ENCODE measurements at regions not wholly inside any gene's neighbourhood (a gene's known extent, or its start where the extent isn't known, plus 50 kb on each side); places are given as distances from the start of the nearest gene placed in this dataset.
"Not testable (repeated sequence)": the region's sequence is repeated elsewhere in the genome, so short reads cannot be mapped to it uniquely, and the experiment has no call there.

- no peaks in the 10 kb centered on the region for H3K36me3 ChIP-seq (ENCODE audit: control insufficient read depth in 3 of 3, insufficient read depth in 2 of 3, low read depth in 1 of 3, low read length in 3 of 3)
- FAIRE-seq, result no peak
- no peak overlapping the region for H3K27ac ChIP-seq (ENCODE audit: low read depth in 1 of 3, low read length in 2 of 3)
- no peaks in the 10 kb centered on the region for H3K4me1 ChIP-seq (ENCODE audit: control insufficient read depth in 3 of 3, insufficient read depth in 2 of 3, low read depth in 1 of 3, low read length in 2 of 3)
- peaks cover 0 to 11% (median 10%) of the 10 kb centered on the region in 3 donors for H3K27me3 ChIP-seq (ENCODE audit: control insufficient read depth in 3 of 3, insufficient read depth in 3 of 3, low read length in 3 of 3)
- H3K9me3 ChIP-seq (ENCODE audit: control insufficient read depth in 2 of 2, insufficient read depth in 1 of 2, low read depth in 1 of 2, low read length in 1 of 2), result peaks cover 0 to 4% of the 10 kb centered on the region in 2 donors
- no peak overlapping the region for H3K4me3 ChIP-seq (ENCODE audit: low read depth in 1 of 3, low read length in 3 of 3)
- WGBS, 3 donors, result 61 to 73% (median 64%) methylated on average over 3 of the region's 3 CpGs
- DNase-seq, result no peak
Measured at GRCh38 chr17:45666046-45666600, 118.0 kb upstream of the CRHR1 start.

- FAIRE-seq (no peak), DNase-seq (no peak)
- Histone ChIP-seq H3K9me3 (ENCODE audit: control insufficient read depth in 2 of 2, insufficient read depth in 1 of 2, low read depth in 1 of 2, low read length in 1 of 2) (peaks cover 0 to 4% of the 10 kb centered on the region in 2 donors), H3K4me1 (ENCODE audit: control insufficient read depth in 3 of 3, insufficient read depth in 2 of 3, low read depth in 1 of 3, low read length in 2 of 3) (no peaks in the 10 kb centered on the region), H3K27ac (ENCODE audit: low read depth in 1 of 3, low read length in 2 of 3) (no peak overlapping the region), H3K36me3 (ENCODE audit: control insufficient read depth in 3 of 3, insufficient read depth in 2 of 3, low read depth in 1 of 3, low read length in 3 of 3) (no peaks in the 10 kb centered on the region), H3K4me3 (ENCODE audit: low read depth in 1 of 3, low read length in 3 of 3) (no peak overlapping the region), H3K27me3 (ENCODE audit: control insufficient read depth in 3 of 3, insufficient read depth in 3 of 3, low read length in 3 of 3) (peaks cover 0 to 10% (median 9%) of the 10 kb centered on the region in 3 donors)
- 65 to 71% (median 67%) methylated on average over 5 of the region's 5 CpGs for WGBS, 3 donors
Measured at GRCh38 chr17:45666641-45667040, 117.5 kb upstream of the CRHR1 start.

- FAIRE-seq, result no peak
- Histone ChIP-seq H3K4me1 (ENCODE audit: control insufficient read depth in 3 of 3, insufficient read depth in 2 of 3, low read depth in 1 of 3, low read length in 2 of 3) (no peaks in the 10 kb centered on the region), H3K36me3 (ENCODE audit: control insufficient read depth in 3 of 3, insufficient read depth in 2 of 3, low read depth in 1 of 3, low read length in 3 of 3) (no peaks in the 10 kb centered on the region), H3K9me3 (ENCODE audit: control insufficient read depth in 2 of 2, insufficient read depth in 1 of 2, low read depth in 1 of 2, low read length in 1 of 2) (peaks cover 0 to 1% of the 10 kb centered on the region in 2 donors), H3K27ac (ENCODE audit: low read depth in 1 of 3, low read length in 2 of 3) (no peak overlapping the region), H3K4me3 (ENCODE audit: low read depth in 1 of 3, low read length in 3 of 3) (no peak overlapping the region), H3K27me3 (ENCODE audit: control insufficient read depth in 3 of 3, insufficient read depth in 3 of 3, low read length in 3 of 3) (peaks cover 0 to 6% (median 2%) of the 10 kb centered on the region in 3 donors)
- WGBS, 3 donors, result 54 to 68% (median 61%) methylated on average over 6 of the region's 6 CpGs
- no peak for DNase-seq
Measured at GRCh38 chr17:45667591-45668171, 116.4 kb upstream of the CRHR1 start.

GRCh38 chr17:45668316-45668715 lies 115.8 kb upstream of the CRHR1 start:
- Histone ChIP-seq H3K27me3 (ENCODE audit: control insufficient read depth in 3 of 3, insufficient read depth in 3 of 3, low read length in 3 of 3) (peaks cover 0 to 6% (median 2%) of the 10 kb centered on the region in 3 donors), H3K4me1 (ENCODE audit: control insufficient read depth in 3 of 3, insufficient read depth in 2 of 3, low read depth in 1 of 3, low read length in 2 of 3) (no peaks in the 10 kb centered on the region), H3K4me3 (ENCODE audit: low read depth in 1 of 3, low read length in 3 of 3) (no peak overlapping the region), H3K9me3 (ENCODE audit: control insufficient read depth in 2 of 2, insufficient read depth in 1 of 2, low read depth in 1 of 2, low read length in 1 of 2) (no peaks in the 10 kb centered on the region), H3K36me3 (ENCODE audit: control insufficient read depth in 3 of 3, insufficient read depth in 2 of 3, low read depth in 1 of 3, low read length in 3 of 3) (no peaks in the 10 kb centered on the region), H3K27ac (ENCODE audit: low read depth in 1 of 3, low read length in 2 of 3) (no peak overlapping the region)
- WGBS, 3 donors, result 67 to 81% (median 70%) methylated on average over 4 of the region's 4 CpGs
- FAIRE-seq, result no peak
- DNase-seq, result no peak

- WGBS, 3 donors, result 69 to 72% (median 70%) methylated on average over 16 of the region's 16 CpGs
- no peaks in the 10 kb centered on the region for H3K36me3 ChIP-seq (ENCODE audit: control insufficient read depth in 3 of 3, insufficient read depth in 2 of 3, low read depth in 1 of 3, low read length in 3 of 3)
- DNase-seq, result no peak
- H3K4me3 ChIP-seq (ENCODE audit: low read depth in 1 of 3, low read length in 3 of 3), result no peak overlapping the region
- no peaks in the 10 kb centered on the region for H3K4me1 ChIP-seq (ENCODE audit: control insufficient read depth in 3 of 3, insufficient read depth in 2 of 3, low read depth in 1 of 3, low read length in 2 of 3)
- no peaks in the 10 kb centered on the region for H3K9me3 ChIP-seq (ENCODE audit: control insufficient read depth in 2 of 2, insufficient read depth in 1 of 2, low read depth in 1 of 2, low read length in 1 of 2)
- no peak overlapping the region for H3K27ac ChIP-seq (ENCODE audit: low read depth in 1 of 3, low read length in 2 of 3)
- no peak for FAIRE-seq
- H3K27me3 ChIP-seq (ENCODE audit: control insufficient read depth in 3 of 3, insufficient read depth in 3 of 3, low read length in 3 of 3), result peaks cover 0 to 7% (median 0%) of the 10 kb centered on the region in 3 donors
Measured at GRCh38 chr17:45672301-45672700, 111.8 kb upstream of the CRHR1 start.

- DNase-seq, result no peak
- Histone ChIP-seq H3K27ac (ENCODE audit: low read depth in 1 of 3, low read length in 2 of 3) (no peak overlapping the region), H3K27me3 (ENCODE audit: control insufficient read depth in 3 of 3, insufficient read depth in 3 of 3, low read length in 3 of 3) (peaks cover 0 to 7% (median 0%) of the 10 kb centered on the region in 3 donors), H3K36me3 (ENCODE audit: control insufficient read depth in 3 of 3, insufficient read depth in 2 of 3, low read depth in 1 of 3, low read length in 3 of 3) (no peaks in the 10 kb centered on the region), H3K9me3 (ENCODE audit: control insufficient read depth in 2 of 2, insufficient read depth in 1 of 2, low read depth in 1 of 2, low read length in 1 of 2) (no peaks in the 10 kb centered on the region), H3K4me1 (ENCODE audit: control insufficient read depth in 3 of 3, insufficient read depth in 2 of 3, low read depth in 1 of 3, low read length in 2 of 3) (no peaks in the 10 kb centered on the region), H3K4me3 (ENCODE audit: low read depth in 1 of 3, low read length in 3 of 3) (no peak overlapping the region)
- 79 to 86% (median 81%) methylated on average over 5 of the region's 5 CpGs for whole genome bisulfite sequencing, 3 donors
- no peak for FAIRE-seq
Measured at GRCh38 chr17:45672792-45673191, 111.3 kb upstream of the CRHR1 start.

GRCh38 chr17:45673759-45674158 lies 110.4 kb upstream of the CRHR1 start:
- not testable (repeated sequence) for FAIRE-seq; H3K27me3 ChIP-seq (ENCODE audit: control insufficient read depth in 3 of 3, insufficient read depth in 3 of 3, low read length in 3 of 3); H3K27ac ChIP-seq (ENCODE audit: low read depth in 1 of 3, low read length in 2 of 3); H3K4me3 ChIP-seq (ENCODE audit: low read depth in 1 of 3, low read length in 3 of 3); H3K9me3 ChIP-seq (ENCODE audit: control insufficient read depth in 2 of 2, insufficient read depth in 1 of 2, low read depth in 1 of 2, low read length in 1 of 2); H3K36me3 ChIP-seq (ENCODE audit: control insufficient read depth in 3 of 3, insufficient read depth in 2 of 3, low read depth in 1 of 3, low read length in 3 of 3); DNase-seq; H3K4me1 ChIP-seq (ENCODE audit: control insufficient read depth in 3 of 3, insufficient read depth in 2 of 3, low read depth in 1 of 3, low read length in 2 of 3)
- 86 to 93% (median 89%) methylated on average over 5 of the region's 5 CpGs for WGBS, 3 donors

- Histone ChIP-seq H3K4me3 (ENCODE audit: low read depth in 1 of 3, low read length in 3 of 3) (no peak overlapping the region), H3K27me3 (ENCODE audit: control insufficient read depth in 3 of 3, insufficient read depth in 3 of 3, low read length in 3 of 3) (peaks cover 0 to 8% (median 0%) of the 10 kb centered on the region in 3 donors), H3K9me3 (ENCODE audit: control insufficient read depth in 2 of 2, insufficient read depth in 1 of 2, low read depth in 1 of 2, low read length in 1 of 2) (peaks cover 0 to 4% of the 10 kb centered on the region in 2 donors), H3K27ac (ENCODE audit: low read depth in 1 of 3, low read length in 2 of 3) (no peak overlapping the region), H3K36me3 (ENCODE audit: control insufficient read depth in 3 of 3, insufficient read depth in 2 of 3, low read depth in 1 of 3, low read length in 3 of 3) (no peaks in the 10 kb centered on the region), H3K4me1 (ENCODE audit: control insufficient read depth in 3 of 3, insufficient read depth in 2 of 3, low read depth in 1 of 3, low read length in 2 of 3) (no peaks in the 10 kb centered on the region)
- FAIRE-seq, result no peak
- DNase-seq, result no peak
- 77 to 80% (median 78%) methylated on average over 7 of the region's 7 CpGs for WGBS, 3 donors
Measured at GRCh38 chr17:45675012-45675411, 109.1 kb upstream of the CRHR1 start.

- Histone ChIP-seq H3K4me3 (ENCODE audit: low read depth in 1 of 3, low read length in 3 of 3) (no peak overlapping the region), H3K9me3 (ENCODE audit: control insufficient read depth in 2 of 2, insufficient read depth in 1 of 2, low read depth in 1 of 2, low read length in 1 of 2) (peaks cover 0 to 4% of the 10 kb centered on the region in 2 donors), H3K27me3 (ENCODE audit: control insufficient read depth in 3 of 3, insufficient read depth in 3 of 3, low read length in 3 of 3) (peaks cover 0 to 8% (median 0%) of the 10 kb centered on the region in 3 donors), H3K27ac (ENCODE audit: low read depth in 1 of 3, low read length in 2 of 3) (no peak overlapping the region), H3K36me3 (ENCODE audit: control insufficient read depth in 3 of 3, insufficient read depth in 2 of 3, low read depth in 1 of 3, low read length in 3 of 3) (no peaks in the 10 kb centered on the region), H3K4me1 (ENCODE audit: control insufficient read depth in 3 of 3, insufficient read depth in 2 of 3, low read depth in 1 of 3, low read length in 2 of 3) (no peaks in the 10 kb centered on the region)
- DNase-seq, result no peak
- 76 to 86% (median 84%) methylated on average over 3 of the region's 3 CpGs for WGBS, 3 donors
- no peak for FAIRE-seq
Measured at GRCh38 chr17:45675892-45676291, 108.2 kb upstream of the CRHR1 start.

Data from small intestine (tissue), 7 donors.